GM23338 (cell line): ENCODE measurements at regions not wholly inside any gene's neighbourhood (a gene's known extent, or its start where the extent isn't known, plus 50 kb on each side); places are given as distances from the start of the nearest gene placed in this dataset.

Experiments
- ATAC-seq: fragments of 200-7000 bp; cut with Tn5 transposase; 3 replicates; pipeline ENCODE4 v1.9.1; 2020
- DNase-seq: peaks from one replicate; pipeline ENCODE4 v3.0.0-alpha.2; 2015; ENCODE audit warnings: low spot score
- H2AFZ ChIP-seq: fragments of 200-600 bp; sonication (generic); 2 replicates; pipeline ENCODE4 v1.8.0; 2016; ENCODE audit warnings: antibody characterized with exemption, mild to moderate bottlenecking, moderate library complexity
- H3F3A ChIP-seq: fragments of 200-600 bp; sonication (generic); replicated peaks from 2 replicates; pipeline ENCODE4 v1.8.0; 2017; ENCODE audit warnings: antibody characterized with exemption, mixed run types, low read depth
- H3K27ac ChIP-seq: fragments of 200-600 bp; sonication (generic); 2 replicates; pipeline ENCODE4 v1.6.1; 2016; ENCODE audit warnings: low read depth
- H3K27me3 ChIP-seq: fragments of 200-600 bp; sonication (generic); 2 replicates; pipeline ENCODE4 v1.8.0; 2016; ENCODE audit warnings: mild to moderate bottlenecking, mixed run types, moderate library complexity; ENCODE audit not compliant: insufficient read depth
- H3K36me3 ChIP-seq: fragments of 200-600 bp; sonication (generic); 2 replicates; pipeline ENCODE4 v1.8.0; 2016; ENCODE audit warnings: mild to moderate bottlenecking; ENCODE audit not compliant: insufficient read depth
- H3K4me1 ChIP-seq: fragments of 200-600 bp; sonication (generic); 2 replicates; pipeline ENCODE4 v1.8.0; 2016; ENCODE audit warnings: mild to moderate bottlenecking, moderate library complexity; ENCODE audit not compliant: insufficient read depth
- H3K4me2 ChIP-seq: fragments of 200-600 bp; sonication (generic); 2 replicates; pipeline ENCODE4 v1.7.1; 2017; ENCODE audit warnings: mixed run types
- H3K4me3 ChIP-seq: fragments of 200-600 bp; sonication (generic); 2 replicates; pipeline ENCODE4 v1.6.1; 2016; ENCODE audit warnings: mixed run types
- H3K79me2 ChIP-seq: fragments of 200-600 bp; sonication (generic); replicated peaks from 2 replicates; pipeline ENCODE4 v1.8.0; 2017; ENCODE audit warnings: mild to moderate bottlenecking; ENCODE audit not compliant: insufficient read depth
- H3K9me2 ChIP-seq: fragments of 200-600 bp; sonication (generic); 2 replicates; pipeline ENCODE4 v1.8.0; 2017; ENCODE audit not compliant: insufficient read depth
- H4K20me1 ChIP-seq: fragments of 200-600 bp; sonication (generic); replicated peaks from 2 replicates; pipeline ENCODE4 v1.8.0; 2017; ENCODE audit warnings: mild to moderate bottlenecking; ENCODE audit not compliant: insufficient read depth
- H3K27ac Mint-ChIP-seq: 2 replicates; pipeline ENCODE4 v1.8.0; 2020; ENCODE audit warnings: inconsistent platforms, mild to moderate bottlenecking, moderate library complexity, mixed read lengths
- H3K27me3 Mint-ChIP-seq: 3 replicates; pipeline ENCODE4 v1.8.0; 2022; ENCODE audit warnings: low read depth, mild to moderate bottlenecking, moderate library complexity, mixed read lengths, inconsistent platforms; ENCODE audit not compliant: insufficient read depth, poor library complexity
- H3K36me3 Mint-ChIP-seq: 3 replicates; pipeline ENCODE4 v1.8.0; 2021; ENCODE audit warnings: low read depth, mild to moderate bottlenecking, inconsistent platforms, moderate library complexity, mixed read lengths
- H3K4me1 Mint-ChIP-seq: 3 replicates; pipeline ENCODE4 v1.8.0; 2020; ENCODE audit warnings: mild to moderate bottlenecking, inconsistent platforms, mixed read lengths
- H3K4me3 Mint-ChIP-seq: 3 replicates; pipeline ENCODE4 v1.8.0; 2021; ENCODE audit warnings: moderate library complexity, mild to moderate bottlenecking, inconsistent platforms, mixed read lengths
- H3K9me3 Mint-ChIP-seq: 3 replicates; pipeline ENCODE4 v1.8.0; 2020; ENCODE audit warnings: moderate library complexity, mild to moderate bottlenecking, inconsistent platforms, mixed read lengths
- CREB1 ChIP-seq: fragments of 250-450 bp; sonication (Bioruptor Pico); IDR thresholded peaks from 2 replicates; pipeline ENCODE4 v1.5.0; 2020; ENCODE audit warnings: low read depth, mild to moderate bottlenecking, moderate library complexity
- CTCF ChIP-seq, 2 experiments: fragments of 200-600 bp in 1 of 2; sonication (generic) in 1 of 2; conservative IDR thresholded peaks; 2 replicates each; pipeline versions ENCODE4 v1.5.1 to v1.6.1; 2016 to 2017; ENCODE audit warnings: antibody characterized with exemption in 2 of 2, low read depth in 2 of 2, mild to moderate bottlenecking in 2 of 2, moderate library complexity in 1 of 2
- ETS1 ChIP-seq: IDR thresholded peaks from 2 replicates; pipeline ENCODE4 v1.6.1; 2016; ENCODE audit warnings: antibody characterized with exemption
- EZH2 ChIP-seq: fragments of 200-600 bp; sonication (generic); IDR thresholded peaks from one replicate; pipeline ENCODE4 v1.8.0; 2017; ENCODE audit warnings: antibody characterized with exemption, mild to moderate bottlenecking, low read depth; ENCODE audit not compliant: unreplicated experiment
- NANOG ChIP-seq: IDR thresholded peaks from 2 replicates; pipeline ENCODE4 v1.6.1; 2016; ENCODE audit warnings: antibody characterized with exemption, borderline replicate concordance
- POLR2AphosphoS5 ChIP-seq: IDR thresholded peaks from 2 replicates; pipeline ENCODE4 v1.6.1; 2016; ENCODE audit warnings: antibody characterized with exemption, low read depth
- STAT1 ChIP-seq: IDR thresholded peaks from one replicate; pipeline ENCODE4 v1.6.1; 2016; ENCODE audit warnings: antibody characterized with exemption; ENCODE audit not compliant: unreplicated experiment
- ZNF114 ChIP-seq: fragments of 250-450 bp; sonication (Bioruptor Pico); IDR thresholded peaks from 2 replicates; pipeline ENCODE4 v1.5.0; 2020; ENCODE audit warnings: mild to moderate bottlenecking, moderate library complexity
- ZNF331 ChIP-seq: fragments of 250-450 bp; sonication (Bioruptor Pico); IDR thresholded peaks from 2 replicates; pipeline ENCODE4 v1.5.0; 2020; ENCODE audit warnings: low read depth, mild to moderate bottlenecking, moderate library complexity
- ZNF462 ChIP-seq: fragments of 250-450 bp; sonication (Bioruptor Pico); IDR thresholded peaks from 2 replicates; pipeline ENCODE4 v1.5.0; 2020; ENCODE audit warnings: mild to moderate bottlenecking, moderate library complexity

- TF ChIP-seq ZNF331 (CRISPR knock-in tag) (no peak), STAT1 (no peak)
Observed at GRCh38 chr5:120748474-120748873, 284.4 kb downstream of the PRR16 start (continued).

- Mint-ChIP-seq H3K27ac (no peak overlapping the region), H3K4me3 (no peak overlapping the region), H3K9me3 (peaks cover 2% of the 10 kb centered on the region; the same call in 2 of the 3 replicates), H3K36me3 (peaks cover 2% of the 10 kb centered on the region; the same call in 1 of the 3 replicates), H3K4me1 (peaks cover 19% of the 10 kb centered on the region), H3K27me3 (no peaks in the 10 kb centered on the region)
- peaks cover 8% of the 10 kb centered on the region; the same call in 1 of the 2 replicates for H3K4me1 ChIP-seq
- H3K4me3 ChIP-seq = no peak overlapping the region
- no peak overlapping the region for H2AFZ ChIP-seq
- H3F3A ChIP-seq = no peaks in the 10 kb centered on the region
- H3K4me2 ChIP-seq = no peak overlapping the region
- no peak for TF ChIP-seq CREB1 (CRISPR knock-in tag)
- no peak for TF ChIP-seq CTCF (conservative IDR thresholded peaks at IDR 0.05; ENCODE audit: low read depth in 2 of 2)
- TF ChIP-seq ETS1 = no peak
- TF ChIP-seq POLR2AphosphoS5 = no peak
- no peak for TF ChIP-seq ZNF114 (CRISPR knock-in tag)
- no peak for TF ChIP-seq EZH2
- TF ChIP-seq ZNF462 (CRISPR knock-in tag) = no peak
- no peak for TF ChIP-seq ZNF331 (CRISPR knock-in tag)
- TF ChIP-seq NANOG = no peak
- no peak for TF ChIP-seq STAT1
- H3K27ac ChIP-seq = no peak overlapping the region
- no peaks in the 10 kb centered on the region for H3K79me2 ChIP-seq
- DNase-seq (no peak), ATAC-seq (no peak)
- no peaks in the 10 kb centered on the region for H3K27me3 ChIP-seq
- no peaks in the 10 kb centered on the region for H4K20me1 ChIP-seq
- H3K36me3 ChIP-seq = no peaks in the 10 kb centered on the region
- H3K9me2 ChIP-seq = no peaks in the 10 kb centered on the region
Observed at GRCh38 chr5:120749737-120750136, 285.6 kb downstream of the PRR16 start.
